Left ventricle myocardium inferior (tissue), 1 donor: ENCODE measurements at regions not wholly inside any gene's neighbourhood (a gene's known extent, or its start where the extent isn't known, plus 50 kb on each side); places are given as distances from the start of the nearest gene placed in this dataset.

Source experiments
- DNase-seq: peaks from one replicate; pipeline ENCODE4 v3.0.0-alpha.2; 2020
- H3K27ac ChIP-seq: fragments of 200-600 bp; replicated peaks from 2 replicates; pipeline ENCODE4 v1.8.0; 2021
- H3K27me3 ChIP-seq: fragments of 200-600 bp; 2 replicates; pipeline ENCODE4 v1.8.0; 2021; ENCODE audit warnings: low read depth
- H3K36me3 ChIP-seq: fragments of 200-600 bp; 2 replicates; pipeline ENCODE4 v1.8.0; 2021
- H3K4me1 ChIP-seq: fragments of 200-600 bp; 2 replicates; pipeline ENCODE4 v1.8.0; 2021
- H3K4me3 ChIP-seq: fragments of 200-600 bp; 2 replicates; pipeline ENCODE4 v1.8.0; 2021; ENCODE audit warnings: mild to moderate bottlenecking, moderate library complexity
- H3K9me3 ChIP-seq: fragments of 200-600 bp; replicated peaks from 2 replicates; pipeline ENCODE4 v1.8.0; 2021
- intact Hi-C: fragments of 100-400 bp; cut with micrococcal nuclease; formaldehyde crosslinking; loops from one replicate; pipeline ENCODE4 v1.11.0; 2022
- TF ChIP-seq, protein P1 (sequence below): fragments of 200-600 bp; IDR thresholded peaks from 2 replicates; pipeline ENCODE4 v1.8.0; 2021; ENCODE audit warnings: antibody characterized with exemption, mild to moderate bottlenecking, borderline replicate concordance
- donor health status: DM: no; HTN: yes; CAD: no; lungs with severe emphysema.

DNA sequence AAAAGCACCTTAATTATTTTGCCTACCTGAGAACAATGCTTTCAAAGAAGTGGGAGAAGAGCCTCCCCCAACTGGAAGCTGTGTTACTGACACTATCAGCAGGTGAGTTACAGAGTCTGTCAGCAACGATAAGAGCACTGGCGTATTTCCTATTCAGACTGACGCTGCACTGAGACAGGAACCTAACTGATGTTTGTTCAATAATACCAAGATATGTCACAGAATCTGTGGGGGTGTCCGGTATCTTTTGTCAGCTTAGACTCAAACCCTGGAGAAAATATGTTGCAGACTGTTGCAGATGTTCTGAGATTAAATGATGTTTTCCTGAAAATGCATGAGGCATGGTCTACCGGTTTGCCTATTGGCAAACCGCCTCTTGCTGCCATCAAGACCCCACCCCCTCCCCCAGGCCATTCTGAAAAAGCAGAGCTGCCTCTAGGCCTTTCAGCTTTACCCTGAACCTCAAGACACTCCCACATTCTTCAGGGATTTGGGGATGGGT, 115.2 kb upstream of the KIT start:
- intact Hi-C loops = no loop called here
- no peaks in the 10 kb centered on the region for H3K36me3 ChIP-seq
- no peaks in the 10 kb centered on the region for H3K27me3 ChIP-seq
- H3K4me1 ChIP-seq = peaks cover 10% of the 10 kb centered on the region
- no peak overlapping the region for H3K4me3 ChIP-seq
- TF ChIP-seq, protein P1, sequence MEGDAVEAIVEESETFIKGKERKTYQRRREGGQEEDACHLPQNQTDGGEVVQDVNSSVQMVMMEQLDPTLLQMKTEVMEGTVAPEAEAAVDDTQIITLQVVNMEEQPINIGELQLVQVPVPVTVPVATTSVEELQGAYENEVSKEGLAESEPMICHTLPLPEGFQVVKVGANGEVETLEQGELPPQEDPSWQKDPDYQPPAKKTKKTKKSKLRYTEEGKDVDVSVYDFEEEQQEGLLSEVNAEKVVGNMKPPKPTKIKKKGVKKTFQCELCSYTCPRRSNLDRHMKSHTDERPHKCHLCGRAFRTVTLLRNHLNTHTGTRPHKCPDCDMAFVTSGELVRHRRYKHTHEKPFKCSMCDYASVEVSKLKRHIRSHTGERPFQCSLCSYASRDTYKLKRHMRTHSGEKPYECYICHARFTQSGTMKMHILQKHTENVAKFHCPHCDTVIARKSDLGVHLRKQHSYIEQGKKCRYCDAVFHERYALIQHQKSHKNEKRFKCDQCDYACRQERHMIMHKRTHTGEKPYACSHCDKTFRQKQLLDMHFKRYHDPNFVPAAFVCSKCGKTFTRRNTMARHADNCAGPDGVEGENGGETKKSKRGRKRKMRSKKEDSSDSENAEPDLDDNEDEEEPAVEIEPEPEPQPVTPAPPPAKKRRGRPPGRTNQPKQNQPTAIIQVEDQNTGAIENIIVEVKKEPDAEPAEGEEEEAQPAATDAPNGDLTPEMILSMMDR = no peak
- no peak for DNase-seq
- no peak overlapping the region for H3K27ac ChIP-seq
- no peaks in the 10 kb centered on the region for H3K9me3 ChIP-seq

DNA sequence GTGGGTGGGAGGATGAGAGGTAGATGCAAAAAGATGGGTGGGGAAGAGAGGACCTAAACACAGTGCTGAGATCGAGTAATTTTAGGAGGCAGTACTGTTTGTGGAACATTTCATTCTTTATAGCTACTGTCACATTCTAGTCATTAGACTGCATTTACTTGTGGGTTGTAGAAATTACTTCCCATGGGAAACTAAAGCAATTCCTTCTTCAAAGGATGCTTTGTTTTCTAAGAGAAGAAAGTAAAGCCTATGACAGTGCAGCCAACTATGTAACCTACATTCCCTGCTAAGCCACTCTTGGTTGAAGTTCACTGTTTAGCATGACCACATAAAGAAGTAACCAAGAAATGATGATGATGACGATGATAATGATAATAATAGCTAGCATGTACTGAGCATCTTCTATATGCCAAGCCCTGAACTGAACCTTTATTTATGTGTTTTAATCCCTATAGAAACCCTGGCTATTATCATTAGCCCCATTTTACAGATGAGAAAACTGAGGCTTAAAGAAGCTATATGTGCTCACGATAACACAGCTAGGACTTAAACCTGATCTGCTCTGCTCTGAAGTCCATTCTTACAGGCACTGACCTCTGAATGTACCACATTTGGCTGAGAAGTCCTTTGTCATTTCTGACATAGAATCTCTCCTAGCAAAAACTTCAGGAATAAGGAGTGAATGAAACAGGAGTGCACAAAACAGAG, 114.5 kb upstream of the KIT start:
- Histone ChIP-seq H3K4me3 (no peak overlapping the region), H3K27ac (no peak overlapping the region), H3K36me3 (no peaks in the 10 kb centered on the region), H3K27me3 (no peaks in the 10 kb centered on the region), H3K4me1 (peaks cover 10% of the 10 kb centered on the region), H3K9me3 (no peaks in the 10 kb centered on the region)
- DNase-seq = no peak
- TF ChIP-seq, protein P1 = no peak
- intact Hi-C loops = no loop called here

DNA sequence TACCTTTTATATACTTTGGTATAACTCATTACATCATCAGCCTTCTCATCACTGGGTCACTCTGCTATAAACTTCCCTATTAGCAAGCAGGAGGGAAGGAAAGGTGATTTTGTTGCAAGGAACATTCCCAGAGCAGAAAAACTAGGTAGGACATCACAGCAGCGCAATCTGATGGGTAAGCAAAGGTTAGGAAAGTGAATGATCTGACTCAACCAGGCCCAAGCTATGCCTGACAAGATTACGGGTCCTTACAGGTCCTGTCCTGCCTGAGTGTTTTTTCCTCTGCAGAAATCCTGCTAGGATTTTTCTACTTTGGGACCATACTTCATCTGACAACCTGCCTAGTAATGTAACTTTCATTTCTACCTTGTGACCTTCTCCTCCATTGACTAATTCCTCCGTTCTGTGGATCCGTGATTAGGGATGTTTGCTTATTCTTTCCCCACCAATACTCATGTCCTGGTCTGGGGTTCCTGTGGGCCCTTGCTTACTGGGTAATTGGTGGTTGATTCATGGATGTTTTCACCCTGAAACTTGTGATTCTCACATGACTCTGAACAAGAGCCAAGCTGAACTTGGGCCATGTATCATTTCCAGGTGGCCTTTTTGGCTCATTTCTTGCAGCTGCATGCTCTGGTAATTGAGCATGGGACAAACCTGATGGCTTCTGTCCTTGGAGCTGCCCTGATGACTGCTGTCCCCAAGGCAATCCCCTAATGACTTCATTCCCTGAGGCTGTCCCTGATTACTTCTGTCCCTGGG, 111.9 kb upstream of the KIT start:
- no peak overlapping the region for H3K4me3 ChIP-seq
- TF ChIP-seq, protein P1 = no peak
- H3K27ac ChIP-seq = no peak overlapping the region
- no peaks in the 10 kb centered on the region for H3K9me3 ChIP-seq
- intact Hi-C loops = no loop called here
- DNase-seq = no peak
- peaks cover 4% of the 10 kb centered on the region for H3K4me1 ChIP-seq
- no peaks in the 10 kb centered on the region for H3K27me3 ChIP-seq
- H3K36me3 ChIP-seq = no peaks in the 10 kb centered on the region

DNA sequence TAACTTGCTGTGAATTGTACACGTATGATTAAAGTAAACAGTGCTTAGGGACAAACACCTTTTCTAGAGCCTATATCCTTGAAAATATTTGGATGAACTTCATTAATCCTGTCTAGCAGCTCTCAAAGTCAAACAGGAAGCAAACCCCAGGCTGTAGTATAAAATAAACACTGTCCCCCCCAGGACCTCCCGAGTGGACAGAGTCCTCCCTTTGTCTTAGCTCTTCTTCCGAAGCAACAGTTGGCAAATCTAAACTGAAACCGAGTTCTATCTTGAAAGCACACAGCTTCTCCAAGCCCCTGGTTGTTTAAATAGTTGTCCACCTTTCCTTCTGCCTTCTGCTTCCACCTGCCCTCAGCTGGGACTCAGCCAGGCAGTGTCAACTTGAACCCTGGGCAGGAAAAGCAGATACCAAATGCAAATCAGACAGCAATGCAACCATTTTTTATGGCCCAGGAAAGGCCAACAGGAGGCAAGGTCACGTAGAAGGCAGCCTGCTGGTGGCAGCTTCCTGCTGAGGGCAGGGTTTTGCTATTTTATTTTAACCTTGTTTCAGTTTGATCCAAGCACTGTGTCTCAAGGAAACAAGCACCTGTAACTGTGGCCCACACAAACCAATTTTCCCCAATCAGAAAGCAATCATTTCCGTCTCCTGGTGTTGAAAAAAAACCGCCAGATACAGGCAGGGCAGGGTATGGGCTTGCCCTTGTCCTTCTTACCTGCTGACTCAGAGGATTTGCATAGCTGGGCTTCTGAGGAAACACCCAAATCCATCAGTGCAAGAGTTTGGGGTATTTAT, 110.3 kb upstream of the KIT start:
- no peaks in the 10 kb centered on the region for H3K36me3 ChIP-seq
- H3K27ac ChIP-seq = no peak overlapping the region
- no peaks in the 10 kb centered on the region for H3K27me3 ChIP-seq
- H3K4me3 ChIP-seq = no peak overlapping the region
- no peaks in the 10 kb centered on the region for H3K9me3 ChIP-seq
- intact Hi-C loops = no loop called here
- TF ChIP-seq, protein P1 = no peak
- no peak for DNase-seq
- H3K4me1 ChIP-seq = peaks cover 4% of the 10 kb centered on the region

DNA sequence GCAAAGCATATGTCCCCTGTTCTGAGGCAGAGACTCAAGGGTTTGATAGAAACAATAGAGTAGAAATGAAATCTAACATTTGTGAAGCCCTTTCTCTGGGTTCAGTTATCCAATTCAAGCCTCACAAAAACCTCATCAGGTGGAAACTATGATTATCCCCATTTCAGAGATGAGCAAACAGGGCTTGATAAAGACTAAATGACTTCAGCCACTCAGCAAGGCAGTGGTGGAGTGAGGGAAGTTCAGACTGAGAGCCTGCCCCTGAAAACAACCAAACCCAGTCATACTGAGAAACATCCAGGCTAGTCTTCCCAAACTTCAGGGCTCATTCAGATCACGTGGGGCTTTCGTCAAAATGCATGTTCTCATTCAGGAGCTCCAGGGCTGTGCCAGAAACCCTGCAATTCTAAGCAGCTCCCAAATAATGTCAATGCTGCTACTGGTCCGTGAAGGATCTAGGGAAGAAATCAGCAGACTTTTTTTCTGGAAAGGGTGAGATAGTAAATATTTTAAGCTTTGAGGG, 109.6 kb upstream of the KIT start:
- H3K4me1 ChIP-seq = peaks cover 4% of the 10 kb centered on the region
- TF ChIP-seq, protein P1 = no peak
- DNase-seq = no peak
- H3K27me3 ChIP-seq = no peaks in the 10 kb centered on the region
- H3K27ac ChIP-seq = no peak overlapping the region
- intact Hi-C loops = no loop called here
- H3K9me3 ChIP-seq = no peaks in the 10 kb centered on the region
- no peaks in the 10 kb centered on the region for H3K36me3 ChIP-seq
- H3K4me3 ChIP-seq = no peak overlapping the region
